ENCODE measurements at regions not wholly inside any gene's neighbourhood (a gene's known extent, or its start where the extent isn't known, plus 50 kb on each side); places are given as distances from the start of the nearest gene placed in this dataset.
A peak's percentile ranks its signal among the peaks of the same experiment; 100 is the strongest.

GRCh38 chr7:116097365-116098009 lies 66.9 kb upstream of the TFEC start:
- H3K4me3 ChIP-seq (ENCODE audit: low read depth, low read length): no peak overlapping the region
- TF ChIP-seq CTCF (IDR thresholded peaks at IDR 0.05; ENCODE audit: control insufficient read depth, extremely low read depth, insufficient read depth): no peak
- DNase-seq (ENCODE audit: low read depth): peak; percentile 27

GRCh38 chr7:116098175-116098574 lies 67.6 kb upstream of the TFEC start:
- DNase-seq (ENCODE audit: low read depth): no peak
- H3K4me3 ChIP-seq (ENCODE audit: low read depth, low read length): no peak overlapping the region
- no peak for TF ChIP-seq CTCF (IDR thresholded peaks at IDR 0.05; ENCODE audit: control insufficient read depth, extremely low read depth, insufficient read depth)

- no peak overlapping the region for H3K4me3 ChIP-seq (ENCODE audit: low read depth, low read length)
- no peak for DNase-seq (ENCODE audit: low read depth)
- TF ChIP-seq CTCF (IDR thresholded peaks at IDR 0.05; ENCODE audit: control insufficient read depth, extremely low read depth, insufficient read depth): no peak
Measured at GRCh38 chr7:116100626-116101025, 70.1 kb upstream of the TFEC start.

- H3K4me3 ChIP-seq (ENCODE audit: low read depth, low read length): no peak overlapping the region
- DNase-seq (ENCODE audit: low read depth): no peak
- TF ChIP-seq CTCF (IDR thresholded peaks at IDR 0.05; ENCODE audit: control insufficient read depth, extremely low read depth, insufficient read depth): no peak
Measured at GRCh38 chr7:116101704-116102103, 71.1 kb upstream of the TFEC start.

GRCh38 chr7:116111475-116111874 lies 80.9 kb upstream of the TFEC start:
- DNase-seq (ENCODE audit: low read depth): no peak
- no peak overlapping the region for H3K4me3 ChIP-seq (ENCODE audit: low read depth, low read length)
- no peak for TF ChIP-seq CTCF (IDR thresholded peaks at IDR 0.05; ENCODE audit: control insufficient read depth, extremely low read depth, insufficient read depth)

GRCh38 chr7:116113310-116113709 lies 82.7 kb upstream of the TFEC start:
- DNase-seq (ENCODE audit: low read depth): no peak
- no peak overlapping the region for H3K4me3 ChIP-seq (ENCODE audit: low read depth, low read length)
- no peak for TF ChIP-seq CTCF (IDR thresholded peaks at IDR 0.05; ENCODE audit: control insufficient read depth, extremely low read depth, insufficient read depth)

GRCh38 chr7:116120839-116121238 lies 89.5 kb upstream of the TES start:
- H3K4me3 ChIP-seq (ENCODE audit: low read depth, low read length): no peak overlapping the region
- no peak for TF ChIP-seq CTCF (IDR thresholded peaks at IDR 0.05; ENCODE audit: control insufficient read depth, extremely low read depth, insufficient read depth)
- no peak for DNase-seq (ENCODE audit: low read depth)

All from LNCaP clone FGC (cell line).